IMR-90 (cell line): ENCODE measurements at regions not wholly inside any gene's neighbourhood (a gene's known extent, or its start where the extent isn't known, plus 50 kb on each side); places are given as distances from the start of the nearest gene placed in this dataset.

ENCODE experiments used
- ATAC-seq: fragments of 200-7000 bp; cut with Tn5 transposase; 2 replicates; pipeline ENCODE4 v1.9.1; 2020; ENCODE audit warnings: low read depth, mild to moderate bottlenecking, moderate library complexity
- BruUV-seq: library from RNA; stranded (reverse); fragments of 400-500 nt; replicated peaks from 2 replicates; lab custom pipeline; 2021; lab: Mats Ljungman, UMichigan
- CTCF ChIA-PET: fragments of 300-600 bp; formaldehyde crosslinking; extraction: SDS; loops from one replicate; lab custom pipeline; 2021; ENCODE audit warnings: antibody characterized with exemption; lab: Yijun Ruan, JAX
- POLR2A ChIA-PET: fragments of 300-600 bp; sonication (Branson Sonifier 250); formaldehyde crosslinking; loops from one replicate; lab custom pipeline; 2022; ENCODE audit warnings: antibody characterized with exemption; ENCODE audit not compliant: unreplicated experiment; lab: Charles Lee
- DNase-seq: peaks from one replicate; pipeline ENCODE4 v3.0.0; 2013
- H2AFZ ChIP-seq: replicated peaks from 2 replicates; pipeline ENCODE3; 2013; ENCODE audit warnings: low read length, mild to moderate bottlenecking; ENCODE audit not compliant: poor library complexity
- H2AK5ac ChIP-seq: 2 replicates; pipeline ENCODE4 v1.6.1; 2013; ENCODE audit warnings: low read depth, low read length, inconsistent platforms
- H2AK9ac ChIP-seq: replicated peaks from 2 replicates; pipeline ENCODE3; 2013; ENCODE audit warnings: mild to moderate bottlenecking, low read depth, low read length, moderate library complexity; ENCODE audit not compliant: poor library complexity
- H2BK120ac ChIP-seq: 2 replicates; pipeline ENCODE4 v1.6.1; 2013; ENCODE audit warnings: low read depth, low read length, inconsistent platforms
- H2BK15ac ChIP-seq: 3 replicates; pipeline ENCODE4 v1.6.1; 2013; ENCODE audit warnings: low read depth, low read length, inconsistent platforms
- H2BK20ac ChIP-seq: 2 replicates; pipeline ENCODE4 v1.6.1; 2013; ENCODE audit warnings: low read depth, mild to moderate bottlenecking, inconsistent platforms, low read length, moderate library complexity
- H2BK5ac ChIP-seq: 2 replicates; pipeline ENCODE4 v1.6.1; 2013; ENCODE audit warnings: mild to moderate bottlenecking, low read depth, low read length, inconsistent platforms; ENCODE audit not compliant: poor library complexity, severe bottlenecking
- H3K14ac ChIP-seq: replicated peaks from 2 replicates; pipeline ENCODE4 v1.6.1; 2013; ENCODE audit warnings: low read depth, low read length, inconsistent platforms
- H3K18ac ChIP-seq: 2 replicates; pipeline ENCODE4 v1.6.1; 2013; ENCODE audit warnings: low read depth, low read length, control low read depth
- H3K23ac ChIP-seq: 2 replicates; pipeline ENCODE4 v1.6.1; 2013; ENCODE audit warnings: low read depth, low read length, inconsistent platforms
- H3K27ac ChIP-seq: 2 replicates; pipeline ENCODE4 v1.5.1; 2013; ENCODE audit warnings: mild to moderate bottlenecking, control low read depth, low read length; ENCODE audit not compliant: insufficient read depth
- H3K27me3 ChIP-seq: 2 replicates; pipeline ENCODE4 v1.6.1; 2013; ENCODE audit warnings: low read length; ENCODE audit not compliant: control insufficient read depth, insufficient read depth
- H3K36me3 ChIP-seq: 2 replicates; pipeline ENCODE4 v1.6.1; 2013; ENCODE audit warnings: low read length, mixed read lengths; ENCODE audit not compliant: control insufficient read depth, insufficient read depth
- H3K4ac ChIP-seq: 2 replicates; pipeline ENCODE4 v1.6.1; 2013; ENCODE audit warnings: low read depth, low read length, inconsistent platforms
- H3K4me1 ChIP-seq: 2 replicates; pipeline ENCODE4 v1.6.1; 2013; ENCODE audit warnings: low read length, mixed read lengths; ENCODE audit not compliant: control insufficient read depth, insufficient read depth
- H3K4me2 ChIP-seq: 2 replicates; pipeline ENCODE4 v1.6.1; 2013; ENCODE audit warnings: low read depth, mild to moderate bottlenecking, control low read depth, low read length, moderate library complexity
- H3K4me3 ChIP-seq: 2 replicates; pipeline ENCODE4 v1.5.1; 2013; ENCODE audit warnings: low read depth, mild to moderate bottlenecking, control low read depth, low read length, moderate library complexity; ENCODE audit not compliant: insufficient read depth
- H3K56ac ChIP-seq: 2 replicates; pipeline ENCODE4 v1.6.1; 2013; ENCODE audit warnings: low read length, inconsistent platforms; ENCODE audit not compliant: insufficient read depth; ENCODE audit errors: extremely low read depth
- H3K79me1 ChIP-seq, 2 experiments: 2 replicates each; pipeline ENCODE4 v1.6.1; 2013; ENCODE audit warnings: low read length in 2 of 2, inconsistent platforms in 1 of 2, low read depth in 1 of 2
- H3K9ac ChIP-seq: 2 replicates; pipeline ENCODE4 v1.6.1; 2013; ENCODE audit warnings: low read depth, low read length, control low read depth
- H3K9me1 ChIP-seq: 2 replicates; pipeline ENCODE4 v1.6.1; 2013; ENCODE audit warnings: low read length, inconsistent platforms; ENCODE audit not compliant: insufficient read depth
- H3K9me3 ChIP-seq: 2 replicates; pipeline ENCODE4 v1.6.1; 2013; ENCODE audit warnings: low read length; ENCODE audit not compliant: control insufficient read depth, insufficient read depth
- H4K20me1 ChIP-seq: 2 replicates; pipeline ENCODE4 v1.6.1; 2013; ENCODE audit warnings: low read length, inconsistent platforms; ENCODE audit not compliant: insufficient read depth
- H4K5ac ChIP-seq: 2 replicates; pipeline ENCODE4 v1.6.1; 2013; ENCODE audit warnings: mild to moderate bottlenecking, low read depth, low read length, control low read depth
- H4K8ac ChIP-seq, 2 experiments: 2 replicates each; pipeline ENCODE4 v1.6.1; 2013; ENCODE audit warnings: low read depth in 2 of 2, low read length in 2 of 2, control low read depth in 1 of 2, inconsistent platforms in 1 of 2
- H4K91ac ChIP-seq: 2 replicates; pipeline ENCODE4 v1.6.1; 2013; ENCODE audit warnings: low read depth, low read length, inconsistent platforms; ENCODE audit not compliant: insufficient read depth
- BHLHE40 ChIP-seq: fragments of 150-350 bp; IDR thresholded peaks from 2 replicates; pipeline ENCODE4 v1.6.1; 2016; ENCODE audit warnings: mild to moderate bottlenecking, low read depth, low read length
- CEBPB ChIP-seq: IDR thresholded peaks from 2 replicates; pipeline ENCODE4 v1.6.1; 2012; ENCODE audit warnings: low read depth, low read length, improper control_type of control experiment
- CHD1 ChIP-seq: IDR thresholded peaks from 2 replicates; pipeline ENCODE4 v1.6.1; 2012; ENCODE audit warnings: low read depth, low read length, improper control_type of control experiment
- FOS ChIP-seq: fragments of 150-350 bp; IDR thresholded peaks from 2 replicates; pipeline ENCODE4 v1.6.1; 2016; ENCODE audit warnings: low read depth, low read length
- MAFK ChIP-seq: IDR thresholded peaks from 2 replicates; pipeline ENCODE4 v1.6.1; 2012; ENCODE audit warnings: low read depth, low read length, improper control_type of control experiment
- MAZ ChIP-seq: IDR thresholded peaks from 2 replicates; pipeline ENCODE4 v1.6.1; 2012; ENCODE audit warnings: low read depth, mild to moderate bottlenecking, low read length, improper control_type of control experiment, moderate library complexity, borderline replicate concordance
- MXI1 ChIP-seq: IDR thresholded peaks from 2 replicates; pipeline ENCODE4 v1.6.1; 2012; ENCODE audit warnings: low read depth, mild to moderate bottlenecking, low read length, moderate library complexity, borderline replicate concordance
- NFE2L2 ChIP-seq: fragments of 150-350 bp; IDR thresholded peaks from 2 replicates; pipeline ENCODE4 v1.6.1; 2016; ENCODE audit warnings: low read depth, mild to moderate bottlenecking, low read length
- POLR2A ChIP-seq: IDR thresholded peaks from 2 replicates; pipeline ENCODE4 v1.6.1; 2012; ENCODE audit warnings: mild to moderate bottlenecking, low read depth, low read length
- RAD21 ChIP-seq: IDR thresholded peaks from 2 replicates; pipeline ENCODE4 v1.6.1; 2012; ENCODE audit warnings: low read length, improper control_type of control experiment
- RFX5 ChIP-seq: IDR thresholded peaks from 2 replicates; pipeline ENCODE4 v1.8.0; 2012; ENCODE audit warnings: low read depth, mild to moderate bottlenecking, low read length, moderate library complexity
- SMC3 ChIP-seq: fragments of 150-350 bp; IDR thresholded peaks from 2 replicates; pipeline ENCODE4 v1.6.1; 2016; ENCODE audit warnings: low read depth, mild to moderate bottlenecking, antibody characterized with exemption, low read length, moderate library complexity
- USF2 ChIP-seq: fragments of 150-350 bp; IDR thresholded peaks from 2 replicates; pipeline ENCODE4 v1.6.1; 2017; ENCODE audit warnings: mild to moderate bottlenecking, antibody characterized with exemption, low read length, low read depth
- dilution Hi-C: fragments of 300-500 bp; cut with HindIII; formaldehyde crosslinking; loops from one replicate; pipeline ENCODE4 v1.14.3; 2018; ENCODE audit warnings: low sequenced_read_pairs; ENCODE audit not compliant: unreplicated experiment
- in situ Hi-C: fragments of 300-500 bp; cut with MboI; formaldehyde crosslinking; loops from 3 replicates; pipeline ENCODE4 v1.14.3; 2019; ENCODE audit warnings: low sequenced_read_pairs, inconsistent platforms, mixed read lengths
- intact Hi-C: fragments of 100-400 bp; cut with micrococcal nuclease; formaldehyde crosslinking; loops from 2 replicates; pipeline ENCODE4 v1.10.0; 2022
- TF ChIP-seq, protein P1 (sequence below): fragments of 150-350 bp; IDR thresholded peaks from 2 replicates; pipeline ENCODE4 v1.6.1; 2016; ENCODE audit warnings: low read depth, mild to moderate bottlenecking, low read length, moderate library complexity, borderline replicate concordance
- TF ChIP-seq, protein P2 (sequence below): conservative IDR thresholded peaks from 2 replicates; pipeline ENCODE4 v1.5.1; 2012; ENCODE audit warnings: mild to moderate bottlenecking, low read depth, low read length, improper control_type of control experiment

DNA sequence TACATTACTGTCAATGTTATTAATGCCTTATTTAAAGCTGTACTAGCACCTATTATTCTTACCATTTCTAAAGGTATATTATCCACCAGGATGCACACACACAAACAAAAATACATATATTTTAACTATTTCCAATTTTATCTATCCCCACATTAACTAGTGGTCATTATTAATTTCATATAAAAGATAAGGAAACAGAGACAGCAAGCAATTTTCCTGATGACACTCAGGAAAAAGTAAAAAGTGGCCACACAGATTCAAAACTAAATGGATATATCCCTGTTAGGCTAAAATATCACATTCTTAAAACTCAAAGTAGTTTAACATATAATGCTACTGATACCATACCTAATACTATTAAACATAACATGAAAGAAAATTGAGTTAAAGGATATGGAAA, 534.1 kb downstream of the KCNT2 start:
- no peaks in the 10 kb centered on the region for H3K9me3 ChIP-seq
- no peak overlapping the region for H3K4ac ChIP-seq
- H3K79me1 ChIP-seq, result no peaks in the 10 kb centered on the region
- in situ Hi-C loops (no loop called here), dilution Hi-C loops (no loop called here), intact Hi-C loops (no loop called here)
- H4K5ac ChIP-seq, result no peak overlapping the region
- H3K14ac ChIP-seq, result no peak overlapping the region
- H4K91ac ChIP-seq, result no peak overlapping the region
- no peak overlapping the region for H2AFZ ChIP-seq
- H3K9me1 ChIP-seq, result no peaks in the 10 kb centered on the region
- ChIA-PET CTCF (no interaction called here), POLR2A (no interaction called here)
- H3K4me1 ChIP-seq, result no peaks in the 10 kb centered on the region
- no peak overlapping the region for H2BK15ac ChIP-seq
- no peak overlapping the region for H3K23ac ChIP-seq
- H2AK5ac ChIP-seq, result no peak overlapping the region
- no peak overlapping the region for H2BK5ac ChIP-seq
- H4K8ac ChIP-seq, result no peak overlapping the region
- no peak overlapping the region for H3K27ac ChIP-seq
- H3K4me3 ChIP-seq, result no peak overlapping the region
- H3K27me3 ChIP-seq, result no peaks in the 10 kb centered on the region
- H4K20me1 ChIP-seq, result no peaks in the 10 kb centered on the region
- H2AK9ac ChIP-seq, result no peak overlapping the region
- no peak for DNase-seq
- no peak for ATAC-seq
- no TSS peak for BruUV-seq
- H2BK20ac ChIP-seq, result no peak overlapping the region
- H3K18ac ChIP-seq, result no peak overlapping the region
- no peak overlapping the region for H3K9ac ChIP-seq
- no peak overlapping the region for H3K4me2 ChIP-seq
- H2BK120ac ChIP-seq, result no peak overlapping the region
- TF ChIP-seq RAD21 (no peak), SMC3 (no peak), CHD1 (no peak), FOS (no peak), MXI1 (no peak), CEBPB (no peak), RFX5 (no peak), USF2 (no peak), MAFK (no peak), NFE2L2 (no peak), POLR2A (no peak), BHLHE40 (no peak), MAZ (no peak)
- TF ChIP-seq, protein P1, sequence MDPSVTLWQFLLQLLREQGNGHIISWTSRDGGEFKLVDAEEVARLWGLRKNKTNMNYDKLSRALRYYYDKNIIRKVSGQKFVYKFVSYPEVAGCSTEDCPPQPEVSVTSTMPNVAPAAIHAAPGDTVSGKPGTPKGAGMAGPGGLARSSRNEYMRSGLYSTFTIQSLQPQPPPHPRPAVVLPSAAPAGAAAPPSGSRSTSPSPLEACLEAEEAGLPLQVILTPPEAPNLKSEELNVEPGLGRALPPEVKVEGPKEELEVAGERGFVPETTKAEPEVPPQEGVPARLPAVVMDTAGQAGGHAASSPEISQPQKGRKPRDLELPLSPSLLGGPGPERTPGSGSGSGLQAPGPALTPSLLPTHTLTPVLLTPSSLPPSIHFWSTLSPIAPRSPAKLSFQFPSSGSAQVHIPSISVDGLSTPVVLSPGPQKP, result no peak
- TF ChIP-seq, protein P2, sequence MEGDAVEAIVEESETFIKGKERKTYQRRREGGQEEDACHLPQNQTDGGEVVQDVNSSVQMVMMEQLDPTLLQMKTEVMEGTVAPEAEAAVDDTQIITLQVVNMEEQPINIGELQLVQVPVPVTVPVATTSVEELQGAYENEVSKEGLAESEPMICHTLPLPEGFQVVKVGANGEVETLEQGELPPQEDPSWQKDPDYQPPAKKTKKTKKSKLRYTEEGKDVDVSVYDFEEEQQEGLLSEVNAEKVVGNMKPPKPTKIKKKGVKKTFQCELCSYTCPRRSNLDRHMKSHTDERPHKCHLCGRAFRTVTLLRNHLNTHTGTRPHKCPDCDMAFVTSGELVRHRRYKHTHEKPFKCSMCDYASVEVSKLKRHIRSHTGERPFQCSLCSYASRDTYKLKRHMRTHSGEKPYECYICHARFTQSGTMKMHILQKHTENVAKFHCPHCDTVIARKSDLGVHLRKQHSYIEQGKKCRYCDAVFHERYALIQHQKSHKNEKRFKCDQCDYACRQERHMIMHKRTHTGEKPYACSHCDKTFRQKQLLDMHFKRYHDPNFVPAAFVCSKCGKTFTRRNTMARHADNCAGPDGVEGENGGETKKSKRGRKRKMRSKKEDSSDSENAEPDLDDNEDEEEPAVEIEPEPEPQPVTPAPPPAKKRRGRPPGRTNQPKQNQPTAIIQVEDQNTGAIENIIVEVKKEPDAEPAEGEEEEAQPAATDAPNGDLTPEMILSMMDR, result no peak
- H3K56ac ChIP-seq, result no peak overlapping the region
- no peaks in the 10 kb centered on the region for H3K36me3 ChIP-seq
